Effector memory CD8-positive, alpha-beta T cell (primary cell): ENCODE measurements at regions not wholly inside any gene's neighbourhood (a gene's known extent, or its start where the extent isn't known, plus 50 kb on each side); places are given as distances from the start of the nearest gene placed in this dataset.

ENCODE experiments used
- ATAC-seq: fragments of 150-1000 bp; cut with Tn5 transposase; replicated peaks from 2 replicates; pipeline ENCODE4 v1.10.0; 2021; ENCODE audit warnings: mild to moderate bottlenecking, moderate library complexity
- DNase-seq, 3 experiments: peaks; one replicate each; pipeline ENCODE4 v3.0.0; 2021
- H3K27ac Mint-ChIP-seq, 2 donors: one replicate each; pipeline ENCODE4 v1.8.0; 2022; ENCODE audit warnings: mild to moderate bottlenecking in 2 of 2, mixed read lengths in 2 of 2, moderate library complexity in 2 of 2
- H3K27me3 Mint-ChIP-seq, 2 donors: one replicate each; pipeline ENCODE4 v1.8.0; 2022; ENCODE audit warnings: mixed read lengths in 2 of 2
- H3K36me3 Mint-ChIP-seq: one replicate; pipeline ENCODE4 v1.8.0; 2022; ENCODE audit warnings: mild to moderate bottlenecking, moderate library complexity, mixed read lengths; ENCODE audit not compliant: insufficient read depth
- H3K4me1 Mint-ChIP-seq, 2 donors: one replicate each; pipeline ENCODE4 v1.8.0; 2022; ENCODE audit warnings: low read depth in 2 of 2, mixed read lengths in 2 of 2
- H3K4me3 Mint-ChIP-seq, 2 donors: one replicate each; pipeline ENCODE4 v1.8.0; 2022; ENCODE audit warnings: mild to moderate bottlenecking in 2 of 2, mixed read lengths in 2 of 2, moderate library complexity in 2 of 2
- H3K9me3 Mint-ChIP-seq, 2 donors: one replicate each; pipeline ENCODE4 v1.8.0; 2022; ENCODE audit warnings: mixed read lengths in 2 of 2

DNA sequence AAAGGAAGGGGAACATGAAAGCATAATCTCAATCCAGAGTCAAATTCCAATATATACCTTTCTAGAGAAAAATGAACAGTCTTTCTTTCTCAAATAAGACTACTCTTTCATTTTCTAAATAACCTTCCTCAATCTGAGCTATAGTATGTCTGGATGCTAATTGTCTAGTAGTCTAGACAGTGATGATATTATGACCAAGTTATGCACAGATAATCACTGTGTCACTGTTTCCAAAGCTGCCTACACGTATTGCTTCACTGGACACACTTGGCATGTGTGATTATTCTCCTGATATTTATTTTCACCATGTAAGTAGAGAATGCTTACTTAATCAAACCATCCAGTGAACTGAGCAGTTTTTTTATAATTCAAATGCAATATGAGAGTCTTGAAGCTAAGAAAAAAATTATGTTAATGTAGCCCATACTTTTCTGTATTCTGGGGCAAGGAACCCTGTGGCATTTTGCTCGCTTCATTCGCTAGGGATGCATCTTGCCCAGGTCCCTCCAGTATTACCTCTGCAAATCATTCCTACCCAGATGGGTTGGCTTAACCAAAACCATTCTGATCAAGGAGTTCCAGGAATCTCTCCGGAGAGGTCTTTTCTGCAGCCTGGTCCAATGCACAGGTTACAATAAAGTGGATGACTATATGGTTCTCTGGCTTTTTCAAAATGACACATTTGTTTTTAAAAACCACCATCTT lies 303.1 kb upstream of the RUNX1 start:
- peaks cover 23 to 42% of the 10 kb centered on the region in 2 donors for H3K27me3 Mint-ChIP-seq
- DNase-seq (no peak), ATAC-seq (no peak)
- H3K4me3 Mint-ChIP-seq = no peak overlapping the region
- no peaks in the 10 kb centered on the region for H3K9me3 Mint-ChIP-seq
- no peaks in the 10 kb centered on the region for H3K36me3 Mint-ChIP-seq
- H3K27ac Mint-ChIP-seq = no peak overlapping the region
- H3K4me1 Mint-ChIP-seq = no peaks in the 10 kb centered on the region

DNA sequence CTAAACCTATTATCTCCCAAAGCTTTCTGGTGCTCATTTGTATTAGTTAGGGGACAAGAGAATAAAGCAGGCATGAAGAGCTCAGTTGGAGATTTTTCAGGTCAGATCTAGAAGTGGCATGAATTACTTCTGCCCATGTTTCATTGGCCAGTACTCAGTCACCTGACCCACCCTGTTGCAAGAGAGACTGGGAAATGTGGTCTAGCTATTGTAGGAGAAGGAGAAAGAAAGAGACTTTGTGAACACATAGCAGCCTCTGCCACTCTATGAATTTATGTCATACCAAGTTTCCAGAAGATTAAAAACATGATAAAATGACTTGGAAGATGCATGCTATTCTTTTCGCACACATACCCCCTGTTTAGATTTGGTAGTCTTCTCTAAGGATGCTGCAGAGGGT lies 302.3 kb upstream of the RUNX1 start:
- Mint-ChIP-seq H3K36me3 (no peaks in the 10 kb centered on the region), H3K27ac (no peak overlapping the region), H3K4me3 (no peak overlapping the region), H3K4me1 (no peaks in the 10 kb centered on the region), H3K9me3 (no peaks in the 10 kb centered on the region), H3K27me3 (peaks cover 31 to 47% of the 10 kb centered on the region in 2 donors)
- DNase-seq = no peak
- no peak for ATAC-seq

DNA sequence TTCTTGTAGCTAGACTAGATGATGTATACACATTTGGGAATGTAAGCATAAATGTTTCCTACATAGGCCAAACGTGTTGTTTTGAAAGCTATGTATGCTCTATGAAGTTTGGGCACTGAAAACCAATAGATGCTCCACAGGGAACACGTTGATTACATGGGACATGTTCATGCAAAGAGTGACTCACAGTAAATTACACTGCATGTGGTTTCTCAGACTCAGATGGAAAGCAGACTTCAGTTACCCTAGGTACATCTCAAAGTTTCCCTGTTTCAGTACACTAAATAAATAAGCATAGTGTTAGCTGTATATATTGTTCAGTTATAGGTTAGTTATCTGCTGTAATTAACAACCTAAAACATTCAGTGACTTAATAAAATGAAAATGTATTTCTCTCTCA lies 301.9 kb upstream of the RUNX1 start:
- Mint-ChIP-seq H3K9me3 (no peaks in the 10 kb centered on the region), H3K36me3 (no peaks in the 10 kb centered on the region), H3K27me3 (peaks cover 31 to 47% of the 10 kb centered on the region in 2 donors), H3K27ac (no peak overlapping the region), H3K4me1 (no peaks in the 10 kb centered on the region), H3K4me3 (no peak overlapping the region)
- ATAC-seq = no peak
- no peak for DNase-seq

DNA sequence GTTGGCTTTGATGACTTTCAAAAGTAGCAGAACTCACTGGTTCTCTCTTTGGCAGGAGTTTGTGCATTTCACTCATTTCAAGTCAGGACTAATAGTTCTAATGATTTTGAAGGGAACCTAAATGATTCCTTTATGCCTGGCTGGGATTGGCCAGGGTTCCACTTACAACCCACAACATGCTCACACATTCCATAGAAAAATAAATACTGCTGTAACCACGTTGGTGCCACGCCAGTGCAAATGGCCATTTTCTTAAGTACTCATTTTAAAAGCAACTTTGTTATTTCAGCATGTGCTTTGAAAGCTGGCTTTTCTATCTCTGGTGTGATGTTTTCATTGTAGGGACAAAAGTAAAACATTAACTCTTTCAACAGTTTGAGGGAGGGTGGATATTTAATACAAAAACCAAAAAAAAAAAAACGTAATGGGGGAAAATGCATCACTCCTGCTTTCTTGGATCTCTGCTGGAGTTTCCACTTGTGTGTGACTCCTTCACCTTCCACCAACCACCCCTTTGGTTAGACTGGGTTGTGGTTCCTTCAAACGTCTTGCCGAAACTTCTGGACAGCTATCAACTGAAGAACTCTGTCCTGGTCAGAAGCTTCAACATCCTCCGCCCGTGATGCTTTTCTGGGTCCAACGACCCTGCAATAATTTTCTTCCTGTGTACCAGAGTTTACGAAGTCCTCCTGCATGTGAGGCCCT lies 300.4 kb upstream of the RUNX1 start:
- H3K27ac Mint-ChIP-seq = no peak overlapping the region

DNA sequence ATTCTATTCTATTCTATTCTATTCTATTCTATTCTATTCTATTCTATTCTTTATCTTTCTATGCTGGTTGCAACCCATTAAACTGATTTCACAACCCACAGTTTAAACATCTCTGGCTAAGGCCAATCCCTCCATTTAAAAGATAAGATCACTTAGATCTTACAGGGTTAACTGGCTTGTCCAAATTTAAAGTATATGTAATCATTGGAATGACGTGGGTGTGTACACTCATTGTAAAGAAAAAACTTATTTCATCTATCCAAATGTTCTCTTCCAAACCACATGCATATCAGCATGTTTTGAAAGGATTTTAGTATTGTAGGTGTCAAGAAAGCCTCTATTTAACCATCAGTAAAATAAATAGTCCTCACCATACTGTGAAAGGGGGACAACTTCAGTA lies 299.6 kb upstream of the RUNX1 start:
- Mint-ChIP-seq H3K36me3 (no peaks in the 10 kb centered on the region), H3K4me3 (no peak overlapping the region), H3K9me3 (no peaks in the 10 kb centered on the region), H3K4me1 (no peaks in the 10 kb centered on the region), H3K27me3 (peaks cover 29 to 40% of the 10 kb centered on the region in 2 donors), H3K27ac (no peak overlapping the region)
- ATAC-seq = no peak
- no peak for DNase-seq

More for the DNA sequence above, 300.4 kb upstream of the RUNX1 start:
- ATAC-seq (no peak), DNase-seq (no peak)
- Mint-ChIP-seq H3K4me3 (no peak overlapping the region), H3K27me3 (peaks cover 36 to 46% of the 10 kb centered on the region in 2 donors), H3K36me3 (no peaks in the 10 kb centered on the region), H3K9me3 (no peaks in the 10 kb centered on the region), H3K4me1 (no peaks in the 10 kb centered on the region)

DNA sequence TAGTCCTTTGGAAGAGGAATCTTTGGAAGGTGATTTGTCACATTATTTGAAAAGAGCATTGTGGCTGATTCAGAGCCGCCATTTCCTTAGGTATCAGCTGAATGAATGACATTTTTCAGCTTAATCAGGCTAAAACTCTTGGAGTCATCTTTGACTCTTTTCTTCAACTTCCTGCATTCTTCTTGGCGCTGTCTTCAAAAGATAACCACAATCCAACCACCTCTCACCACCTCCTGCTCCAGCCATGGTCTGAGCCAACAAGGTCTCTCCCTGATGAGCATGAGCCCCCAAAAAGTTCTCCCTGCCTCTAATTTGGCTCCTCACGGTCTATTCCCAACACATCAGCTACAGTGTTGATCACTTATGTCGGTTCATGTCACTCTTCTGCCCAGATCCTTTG lies 297.6 kb upstream of the RUNX1 start:
- no peak overlapping the region for H3K27ac Mint-ChIP-seq

DNA sequence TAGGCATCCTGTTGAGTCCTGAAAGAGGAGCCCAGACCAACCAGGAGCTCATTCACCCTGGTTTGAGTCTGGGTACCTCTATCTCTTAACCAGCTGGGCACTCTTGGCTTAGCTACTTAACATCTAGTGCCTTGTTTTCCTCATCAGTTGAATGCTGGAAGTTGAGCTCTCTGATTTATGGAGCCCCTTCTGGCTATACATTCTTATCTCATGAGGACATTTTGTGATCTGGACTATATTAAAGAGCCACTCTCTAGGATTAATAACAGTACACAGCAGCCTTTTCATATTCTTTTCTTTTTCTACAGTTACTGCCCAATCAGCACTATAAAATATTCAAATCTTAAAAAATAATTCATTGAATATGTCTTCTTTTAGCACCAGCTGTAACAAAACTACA lies 296.9 kb upstream of the RUNX1 start:
- peaks cover 25 to 29% of the 10 kb centered on the region in 2 donors for H3K27me3 Mint-ChIP-seq
- DNase-seq = no peak
- ATAC-seq = no peak
- H3K4me3 Mint-ChIP-seq = no peak overlapping the region
- no peak overlapping the region for H3K27ac Mint-ChIP-seq
- H3K9me3 Mint-ChIP-seq = no peaks in the 10 kb centered on the region
- H3K4me1 Mint-ChIP-seq = peaks cover 4 to 6% of the 10 kb centered on the region in 2 donors
- no peaks in the 10 kb centered on the region for H3K36me3 Mint-ChIP-seq

More for the DNA sequence above, 297.6 kb upstream of the RUNX1 start:
- Mint-ChIP-seq H3K4me1 (peaks cover 4 to 6% of the 10 kb centered on the region in 2 donors), H3K9me3 (no peaks in the 10 kb centered on the region), H3K27me3 (peaks cover 25 to 29% of the 10 kb centered on the region in 2 donors), H3K36me3 (no peaks in the 10 kb centered on the region), H3K4me3 (no peak overlapping the region)
- ATAC-seq = no peak
- no peak for DNase-seq

DNA sequence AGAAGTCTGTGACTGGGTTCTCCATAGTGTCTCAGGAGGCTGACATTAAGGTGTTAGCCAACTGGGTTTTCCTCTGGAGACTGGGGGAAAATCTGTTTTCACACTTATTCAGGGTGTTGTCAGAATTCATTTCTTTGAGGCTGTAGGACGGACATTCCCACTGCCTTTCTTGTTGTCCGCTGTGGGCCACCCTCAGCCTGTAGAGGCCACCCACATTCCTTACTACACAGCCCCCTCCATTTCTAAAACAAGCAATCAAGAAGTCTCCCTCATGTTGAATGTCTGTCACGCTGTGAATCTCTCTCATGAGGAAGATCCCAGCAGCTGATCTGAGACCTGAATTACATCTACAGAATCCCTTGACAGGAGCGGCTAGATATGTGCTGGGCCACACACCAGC lies 295.5 kb upstream of the RUNX1 start:
- ATAC-seq (no peak), DNase-seq (no peak)
- H3K27me3 Mint-ChIP-seq = peaks cover 25 to 29% of the 10 kb centered on the region in 2 donors
- no peak overlapping the region for H3K4me3 Mint-ChIP-seq
- H3K4me1 Mint-ChIP-seq = peaks cover 4 to 6% of the 10 kb centered on the region in 2 donors
- no peaks in the 10 kb centered on the region for H3K9me3 Mint-ChIP-seq
- H3K27ac Mint-ChIP-seq = no peak overlapping the region
- no peaks in the 10 kb centered on the region for H3K36me3 Mint-ChIP-seq

DNA sequence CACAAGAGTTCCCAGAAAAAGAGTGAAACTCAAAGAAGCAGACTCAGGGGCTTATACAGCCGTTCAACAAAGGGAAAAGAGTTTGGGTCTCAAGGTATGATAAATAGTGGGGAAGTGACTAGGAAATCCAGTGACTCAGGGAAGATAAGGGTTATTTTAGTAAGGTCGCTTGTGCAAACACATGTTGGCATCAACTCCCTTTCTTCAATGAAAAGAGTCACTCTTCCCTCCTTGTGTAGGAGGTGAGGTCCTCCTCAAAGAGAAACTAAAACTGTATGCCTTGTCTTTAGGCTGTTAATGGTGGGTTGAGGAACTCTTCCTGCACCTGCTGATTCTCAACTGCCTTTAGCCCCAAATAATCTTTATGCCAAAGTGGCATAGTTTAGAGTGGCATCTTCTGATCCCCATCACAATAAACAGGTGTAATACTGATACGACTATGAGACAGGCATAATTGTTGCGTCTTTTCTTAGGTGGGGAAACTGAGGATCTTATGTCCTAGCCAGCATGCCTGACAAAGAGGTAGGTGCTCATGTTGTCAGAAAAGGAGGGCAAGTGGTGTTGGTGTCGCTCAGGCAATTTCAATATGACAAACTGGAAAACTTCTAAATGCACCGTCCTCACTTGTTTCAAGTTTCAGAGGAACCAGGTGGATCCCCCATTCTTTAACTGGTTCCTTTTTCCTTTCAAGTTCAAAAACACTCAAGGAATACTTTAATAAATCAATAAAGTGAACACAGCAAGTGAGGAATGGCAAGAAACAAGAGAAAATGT lies 294.1 kb upstream of the RUNX1 start:
- peaks cover 4 to 6% of the 10 kb centered on the region in 2 donors for H3K4me1 Mint-ChIP-seq
- H3K27ac Mint-ChIP-seq = no peak overlapping the region
- no peaks in the 10 kb centered on the region for H3K36me3 Mint-ChIP-seq
- H3K27me3 Mint-ChIP-seq = peaks cover 28 to 29% of the 10 kb centered on the region in 2 donors
- peaks cover 0 to 1% of the 10 kb centered on the region in 2 donors for H3K9me3 Mint-ChIP-seq
- ATAC-seq (peak; percentile 39), DNase-seq (no peak)
- peak overlapping the region; percentile 31 to 64 for H3K4me3 Mint-ChIP-seq

DNA sequence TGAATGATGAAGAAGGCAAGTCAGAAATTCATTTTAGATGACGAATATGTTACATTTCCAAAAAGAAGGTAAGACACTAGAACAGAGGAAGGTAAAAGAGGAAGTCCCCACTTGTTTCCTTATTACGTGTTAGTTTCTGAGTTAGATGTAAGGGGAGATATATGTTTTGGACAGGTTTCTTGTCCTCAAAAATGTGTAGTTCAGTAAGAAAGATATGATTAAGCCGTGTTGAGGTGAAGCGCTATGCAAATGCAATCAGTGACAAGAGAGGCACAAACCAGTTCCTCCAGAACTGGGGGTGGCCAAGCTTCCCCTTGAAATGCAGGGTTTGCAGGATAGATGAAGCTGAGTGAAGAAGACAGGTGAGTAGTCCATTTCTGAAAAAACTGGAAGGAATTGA lies 293.3 kb upstream of the RUNX1 start:
- peak overlapping the region in 1 of 2 donors; percentile 5 for H3K27ac Mint-ChIP-seq
- peaks cover 26 to 28% of the 10 kb centered on the region in 2 donors for H3K27me3 Mint-ChIP-seq
- H3K36me3 Mint-ChIP-seq = no peaks in the 10 kb centered on the region
- peaks cover 0 to 1% of the 10 kb centered on the region in 2 donors for H3K9me3 Mint-ChIP-seq
- peaks cover 4 to 6% of the 10 kb centered on the region in 2 donors for H3K4me1 Mint-ChIP-seq
- DNase-seq (no peak), ATAC-seq (peak; percentile 26)
- peak overlapping the region; percentile 31 to 64 for H3K4me3 Mint-ChIP-seq

DNA sequence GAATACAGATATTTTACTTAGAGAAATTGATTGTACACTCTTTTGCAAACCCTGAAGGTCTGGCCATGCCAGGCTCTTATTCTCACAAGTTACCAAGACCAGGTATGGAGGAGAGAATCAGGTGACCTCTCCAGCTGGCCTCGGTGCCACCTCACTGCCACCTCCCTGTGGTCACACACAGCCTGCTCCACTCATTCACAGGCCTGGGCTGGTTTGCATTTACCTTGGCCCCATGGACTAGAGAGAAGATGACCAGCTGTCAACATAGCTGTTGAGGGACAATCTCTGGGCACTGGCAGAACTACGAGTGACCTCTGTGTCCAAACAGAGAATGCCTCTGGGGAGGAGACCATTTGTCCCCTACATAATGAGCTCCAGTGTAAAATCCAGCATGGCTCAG lies 291.2 kb upstream of the RUNX1 start:
- Mint-ChIP-seq H3K4me1 (peaks cover 4 to 6% of the 10 kb centered on the region in 2 donors), H3K4me3 (no peak overlapping the region), H3K9me3 (peaks cover 0 to 1% of the 10 kb centered on the region in 2 donors), H3K27ac (no peak overlapping the region), H3K27me3 (peaks cover 13 to 27% of the 10 kb centered on the region in 2 donors), H3K36me3 (no peaks in the 10 kb centered on the region)
- no peak for DNase-seq
- no peak for ATAC-seq

DNA sequence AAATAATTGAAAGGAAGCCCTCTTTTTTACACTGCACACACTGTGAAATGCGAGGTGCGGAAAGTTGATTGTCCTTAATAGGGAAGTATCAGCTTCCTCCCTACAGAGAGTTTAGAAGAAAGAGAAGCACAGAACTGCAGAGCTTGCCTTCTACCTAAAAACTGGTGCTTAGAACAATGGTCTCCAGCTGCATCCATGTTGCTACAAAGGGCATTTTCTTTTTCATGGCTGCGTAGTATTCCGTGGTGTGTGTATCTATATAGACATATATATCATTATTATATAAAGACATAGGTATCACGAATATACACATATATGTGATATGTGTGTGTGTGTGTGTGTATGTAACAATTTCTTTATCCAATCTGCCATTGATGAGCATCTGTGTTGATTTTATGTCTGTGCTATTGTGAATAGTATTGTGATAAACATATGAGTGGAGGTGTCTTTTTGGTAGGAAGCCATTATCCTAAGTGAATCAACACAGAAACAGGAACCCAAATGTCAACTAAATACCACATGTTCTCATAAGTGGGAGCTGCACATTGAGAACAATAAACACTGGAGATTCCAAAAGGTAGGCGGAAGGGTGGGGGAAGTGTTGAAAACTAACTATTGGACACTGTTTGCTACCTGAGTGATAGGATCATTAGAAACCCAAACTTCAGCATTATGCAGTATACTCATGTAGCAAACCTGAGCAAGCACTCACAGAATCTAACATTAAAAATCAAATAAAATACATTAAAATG lies 290.0 kb upstream of the RUNX1 start:
- Mint-ChIP-seq H3K4me1 (peaks cover 4 to 6% of the 10 kb centered on the region in 2 donors), H3K27me3 (peaks cover 21 to 26% of the 10 kb centered on the region in 2 donors), H3K9me3 (peaks cover 0 to 1% of the 10 kb centered on the region in 2 donors), H3K4me3 (no peak overlapping the region), H3K27ac (no peak overlapping the region), H3K36me3 (no peaks in the 10 kb centered on the region)
- DNase-seq (no peak), ATAC-seq (no peak)

DNA sequence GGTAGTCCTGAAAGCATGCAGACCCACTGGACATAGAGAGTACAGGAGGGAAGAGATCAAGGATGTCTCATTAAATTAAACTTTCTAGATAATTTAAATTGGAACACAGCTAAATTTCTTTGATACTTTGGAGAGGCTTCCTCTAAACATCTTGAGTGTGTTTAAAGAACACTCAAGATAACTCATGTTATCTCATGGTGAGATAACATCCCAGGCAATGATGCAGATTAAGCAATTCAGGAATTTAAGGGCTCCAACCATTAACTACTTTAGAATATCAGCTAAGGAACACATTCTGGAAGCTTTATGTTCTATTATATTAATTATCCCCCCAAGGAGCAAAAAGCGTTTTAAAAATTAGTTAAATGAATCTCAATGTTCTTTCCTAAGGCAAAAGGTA lies 289.2 kb upstream of the RUNX1 start:
- no peak for ATAC-seq
- Mint-ChIP-seq H3K4me3 (no peak overlapping the region), H3K4me1 (peaks cover 4 to 6% of the 10 kb centered on the region in 2 donors), H3K27me3 (peaks cover 21 to 26% of the 10 kb centered on the region in 2 donors), H3K9me3 (peaks cover 0 to 1% of the 10 kb centered on the region in 2 donors), H3K27ac (no peak overlapping the region), H3K36me3 (no peaks in the 10 kb centered on the region)
- DNase-seq = no peak
